PC-9 (cell line): ENCODE measurements at regions not wholly inside any gene's neighbourhood (a gene's known extent, or its start where the extent isn't known, plus 50 kb on each side); places are given as distances from the start of the nearest gene placed in this dataset.

Experiments
- BruUV-seq: library from RNA; stranded (reverse); fragments of 400-500 nt; replicated peaks from 2 replicates; lab custom pipeline; 2021; lab: Mats Ljungman, UMichigan
- CTCF ChIA-PET: fragments of 300-600 bp; sonication (Branson Sonifier 250); formaldehyde crosslinking; loops from one replicate; lab custom pipeline; 2022; ENCODE audit warnings: antibody characterized with exemption; lab: Charles Lee
- POLR2A ChIA-PET: fragments of 300-600 bp; sonication (Branson Sonifier 250); formaldehyde crosslinking; loops from one replicate; lab custom pipeline; 2022; ENCODE audit warnings: antibody characterized with exemption; ENCODE audit not compliant: unreplicated experiment; lab: Charles Lee
- DNase-seq, 2 experiments: peaks; one replicate each; pipeline versions ENCODE4 v3.0.0 to v3.0.0-alpha.2; 2015 to 2022; ENCODE audit warnings: mixed read lengths in 1 of 2
- H2AFZ ChIP-seq: fragments of 200-600 bp; sonication (generic); 2 replicates; pipeline ENCODE4 v1.8.1; 2017; ENCODE audit warnings: antibody characterized with exemption
- H3F3A ChIP-seq: fragments of 200-600 bp; sonication (generic); 2 replicates; pipeline ENCODE4 v1.8.1; 2017; ENCODE audit warnings: antibody characterized with exemption, mild to moderate bottlenecking, low read depth; ENCODE audit not compliant: insufficient read depth
- H3K27ac ChIP-seq: fragments of 200-600 bp; sonication (generic); 2 replicates; pipeline ENCODE4 v1.6.1; 2016; ENCODE audit warnings: mixed run types
- H3K27me3 ChIP-seq: fragments of 200-600 bp; sonication (generic); 2 replicates; pipeline ENCODE4 v1.6.1; 2016; ENCODE audit warnings: low read depth, mixed run types; ENCODE audit not compliant: insufficient read depth
- H3K36me3 ChIP-seq: fragments of 200-600 bp; sonication (generic); 2 replicates; pipeline ENCODE4 v1.6.1; 2016; ENCODE audit warnings: low read depth, mixed run types
- H3K4me1 ChIP-seq: fragments of 200-600 bp; sonication (generic); replicated peaks from 2 replicates; pipeline ENCODE4 v1.6.1; 2016; ENCODE audit warnings: mixed run types; ENCODE audit not compliant: insufficient read depth
- H3K4me2 ChIP-seq: fragments of 200-600 bp; sonication (generic); 2 replicates; pipeline ENCODE4 v1.6.1; 2017; ENCODE audit warnings: mixed run types
- H3K4me3 ChIP-seq: fragments of 200-600 bp; sonication (generic); 2 replicates; pipeline ENCODE4 v1.6.1; 2016; ENCODE audit warnings: mixed run types
- H3K79me2 ChIP-seq: fragments of 200-600 bp; sonication (generic); 2 replicates; pipeline ENCODE4 v1.6.1; 2017; ENCODE audit warnings: low read depth, mixed run types
- H3K9me2 ChIP-seq: fragments of 200-600 bp; sonication (generic); 2 replicates; pipeline ENCODE4 v1.8.1; 2017; ENCODE audit warnings: mild to moderate bottlenecking; ENCODE audit not compliant: insufficient read depth
- H3K9me3 ChIP-seq: fragments of 200-600 bp; sonication (generic); 2 replicates; pipeline ENCODE4 v1.8.1; 2016; ENCODE audit warnings: low read depth; ENCODE audit not compliant: insufficient read depth
- H4K20me1 ChIP-seq: fragments of 200-600 bp; sonication (generic); 2 replicates; pipeline ENCODE4 v1.8.1; 2017; ENCODE audit not compliant: insufficient read depth
- EZH2 ChIP-seq: fragments of 200-600 bp; sonication (generic); IDR thresholded peaks from 2 replicates; pipeline ENCODE4 v1.8.0; 2017; ENCODE audit warnings: antibody characterized with exemption, low read depth
- intact Hi-C: fragments of 100-400 bp; cut with micrococcal nuclease; formaldehyde crosslinking; loops from one replicate; pipeline ENCODE4 v1.10.0; 2022; ENCODE audit not compliant: unreplicated experiment
- TF ChIP-seq, protein P1 (sequence below): fragments of 200-600 bp; sonication (generic); conservative IDR thresholded peaks from 2 replicates; pipeline ENCODE4 v1.6.1; 2017; ENCODE audit warnings: mixed run types, antibody characterized with exemption, mild to moderate bottlenecking, moderate library complexity

DNA sequence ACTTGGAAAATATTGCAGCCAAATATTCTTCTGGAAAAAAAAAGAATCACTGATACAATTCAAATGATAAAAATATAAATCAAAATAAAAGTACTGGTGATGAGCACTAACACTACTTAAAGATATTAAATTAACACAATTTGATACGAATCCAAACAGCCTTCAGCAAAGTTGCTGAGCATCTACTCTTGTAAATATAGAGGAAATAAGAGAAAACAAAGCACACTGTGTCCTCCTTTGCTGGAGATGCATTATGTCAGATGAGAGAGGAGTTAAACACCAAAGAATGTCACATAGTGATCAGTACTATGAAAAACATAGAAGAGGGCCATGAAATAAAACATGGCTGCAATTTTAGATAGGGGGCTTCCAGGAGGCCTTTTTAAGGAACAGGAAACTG, 177.4 kb upstream of the RNPC3 start:
- H3F3A ChIP-seq = no peaks in the 10 kb centered on the region
- CTCF ChIA-PET = no interaction called here
- no peaks in the 10 kb centered on the region for H4K20me1 ChIP-seq
- no peak overlapping the region for H3K4me3 ChIP-seq
- no peaks in the 10 kb centered on the region for H3K9me3 ChIP-seq
- H3K9me2 ChIP-seq = no peaks in the 10 kb centered on the region
- H3K36me3 ChIP-seq = no peaks in the 10 kb centered on the region
- no peak overlapping the region for H3K4me2 ChIP-seq
- TF ChIP-seq EZH2 = no peak
- TF ChIP-seq, protein P1, sequence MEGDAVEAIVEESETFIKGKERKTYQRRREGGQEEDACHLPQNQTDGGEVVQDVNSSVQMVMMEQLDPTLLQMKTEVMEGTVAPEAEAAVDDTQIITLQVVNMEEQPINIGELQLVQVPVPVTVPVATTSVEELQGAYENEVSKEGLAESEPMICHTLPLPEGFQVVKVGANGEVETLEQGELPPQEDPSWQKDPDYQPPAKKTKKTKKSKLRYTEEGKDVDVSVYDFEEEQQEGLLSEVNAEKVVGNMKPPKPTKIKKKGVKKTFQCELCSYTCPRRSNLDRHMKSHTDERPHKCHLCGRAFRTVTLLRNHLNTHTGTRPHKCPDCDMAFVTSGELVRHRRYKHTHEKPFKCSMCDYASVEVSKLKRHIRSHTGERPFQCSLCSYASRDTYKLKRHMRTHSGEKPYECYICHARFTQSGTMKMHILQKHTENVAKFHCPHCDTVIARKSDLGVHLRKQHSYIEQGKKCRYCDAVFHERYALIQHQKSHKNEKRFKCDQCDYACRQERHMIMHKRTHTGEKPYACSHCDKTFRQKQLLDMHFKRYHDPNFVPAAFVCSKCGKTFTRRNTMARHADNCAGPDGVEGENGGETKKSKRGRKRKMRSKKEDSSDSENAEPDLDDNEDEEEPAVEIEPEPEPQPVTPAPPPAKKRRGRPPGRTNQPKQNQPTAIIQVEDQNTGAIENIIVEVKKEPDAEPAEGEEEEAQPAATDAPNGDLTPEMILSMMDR = no peak
- H3K79me2 ChIP-seq = no peaks in the 10 kb centered on the region
- POLR2A ChIA-PET = no interaction called here
- no peaks in the 10 kb centered on the region for H3K27me3 ChIP-seq
- H3K4me1 ChIP-seq = no peaks in the 10 kb centered on the region
- H2AFZ ChIP-seq = no peak overlapping the region
- no peak for DNase-seq
- BruUV-seq = no TSS peak
- H3K27ac ChIP-seq = no peak overlapping the region
- intact Hi-C loops = no loop called here

GRCh38 chr1:103344930-103345329, 180.6 kb upstream of the RNPC3 start:
- intact Hi-C loops = no loop called here
- Histone ChIP-seq H3K27me3 (no peaks in the 10 kb centered on the region), H2AFZ (no peak overlapping the region), H3K36me3 (no peaks in the 10 kb centered on the region), H3K4me3 (no peak overlapping the region), H3K4me2 (no peak overlapping the region), H3K9me3 (no peaks in the 10 kb centered on the region), H3K27ac (no peak overlapping the region), H3K4me1 (no peaks in the 10 kb centered on the region), H3K9me2 (no peaks in the 10 kb centered on the region), H3K79me2 (no peaks in the 10 kb centered on the region), H3F3A (no peaks in the 10 kb centered on the region), H4K20me1 (no peaks in the 10 kb centered on the region)
- DNase-seq = no peak
- no peak for TF ChIP-seq EZH2
- TF ChIP-seq, protein P1 = no peak
- POLR2A ChIA-PET = no interaction called here
- CTCF ChIA-PET = no interaction called here
- no TSS peak for BruUV-seq

- intact Hi-C loops = no loop called here
- no peaks in the 10 kb centered on the region for H3K9me3 ChIP-seq
Observed at GRCh38 chr1:103341377-103341880, 184.1 kb upstream of the RNPC3 start.

More at GRCh38 chr1:103341377-103341880, 184.1 kb upstream of the RNPC3 start:
- no peaks in the 10 kb centered on the region for H3K27me3 ChIP-seq
- no peaks in the 10 kb centered on the region for H3K79me2 ChIP-seq
- TF ChIP-seq, protein P1 = no peak
- TF ChIP-seq EZH2 = no peak
- H3K36me3 ChIP-seq = no peaks in the 10 kb centered on the region
- no peaks in the 10 kb centered on the region for H3K4me1 ChIP-seq
- H3K27ac ChIP-seq = no peak overlapping the region
- BruUV-seq = no TSS peak
- H3K4me2 ChIP-seq = no peak overlapping the region
- ChIA-PET POLR2A (no interaction called here), CTCF (no interaction called here)
- no peaks in the 10 kb centered on the region for H3F3A ChIP-seq
- no peaks in the 10 kb centered on the region for H4K20me1 ChIP-seq
- H2AFZ ChIP-seq = no peak overlapping the region
- DNase-seq = no peak
- no peak overlapping the region for H3K4me3 ChIP-seq
- no peaks in the 10 kb centered on the region for H3K9me2 ChIP-seq
